ENCODE measurements at regions not wholly inside any gene's neighbourhood (a gene's known extent, or its start where the extent isn't known, plus 50 kb on each side); places are given as distances from the start of the nearest gene placed in this dataset.

GRCh38 chr13:44068169-44068568 is 188.5 kb downstream of the LACC1 start:
- Histone ChIP-seq H3K27me3 (no peaks in the 10 kb centered on the region), H3K36me3 (no peaks in the 10 kb centered on the region), H3K4me3 (ENCODE audit: low read depth in 1 of 2, low read length in 1 of 2) (no peak overlapping the region), H3K9me3 (no peaks in the 10 kb centered on the region), H3K27ac (no peak overlapping the region), H3K4me1 (ENCODE audit: control insufficient read depth in 1 of 2, insufficient read depth in 1 of 2, low read depth in 1 of 2, low read length in 1 of 2) (no peaks in the 10 kb centered on the region)
- TF ChIP-seq, protein P1, sequence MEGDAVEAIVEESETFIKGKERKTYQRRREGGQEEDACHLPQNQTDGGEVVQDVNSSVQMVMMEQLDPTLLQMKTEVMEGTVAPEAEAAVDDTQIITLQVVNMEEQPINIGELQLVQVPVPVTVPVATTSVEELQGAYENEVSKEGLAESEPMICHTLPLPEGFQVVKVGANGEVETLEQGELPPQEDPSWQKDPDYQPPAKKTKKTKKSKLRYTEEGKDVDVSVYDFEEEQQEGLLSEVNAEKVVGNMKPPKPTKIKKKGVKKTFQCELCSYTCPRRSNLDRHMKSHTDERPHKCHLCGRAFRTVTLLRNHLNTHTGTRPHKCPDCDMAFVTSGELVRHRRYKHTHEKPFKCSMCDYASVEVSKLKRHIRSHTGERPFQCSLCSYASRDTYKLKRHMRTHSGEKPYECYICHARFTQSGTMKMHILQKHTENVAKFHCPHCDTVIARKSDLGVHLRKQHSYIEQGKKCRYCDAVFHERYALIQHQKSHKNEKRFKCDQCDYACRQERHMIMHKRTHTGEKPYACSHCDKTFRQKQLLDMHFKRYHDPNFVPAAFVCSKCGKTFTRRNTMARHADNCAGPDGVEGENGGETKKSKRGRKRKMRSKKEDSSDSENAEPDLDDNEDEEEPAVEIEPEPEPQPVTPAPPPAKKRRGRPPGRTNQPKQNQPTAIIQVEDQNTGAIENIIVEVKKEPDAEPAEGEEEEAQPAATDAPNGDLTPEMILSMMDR (IDR thresholded peaks at IDR 0.05), result no peak

DNA sequence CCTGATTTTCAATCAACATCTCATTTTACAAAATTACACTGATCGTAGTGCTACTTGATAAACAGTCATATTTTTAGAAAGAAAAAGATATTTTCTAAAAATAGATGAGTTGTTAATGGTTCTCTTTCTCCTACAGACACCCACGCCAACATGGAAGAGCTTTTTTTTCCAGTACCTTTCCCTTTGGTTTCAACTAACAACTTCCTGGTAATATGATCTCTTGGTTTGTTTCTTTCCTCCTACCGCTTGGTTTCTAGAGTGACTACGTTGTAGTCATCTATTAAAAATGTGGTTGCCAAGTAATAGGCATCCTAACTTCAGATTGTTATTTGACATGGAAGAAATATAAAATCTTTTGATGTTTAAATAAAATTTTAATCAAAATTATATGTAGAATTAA is 189.0 kb downstream of the LACC1 start:
- Histone ChIP-seq H3K36me3 (no peaks in the 10 kb centered on the region), H3K4me3 (ENCODE audit: low read depth in 1 of 2, low read length in 1 of 2) (no peak overlapping the region), H3K9me3 (no peaks in the 10 kb centered on the region), H3K4me1 (ENCODE audit: control insufficient read depth in 1 of 2, insufficient read depth in 1 of 2, low read depth in 1 of 2, low read length in 1 of 2) (no peaks in the 10 kb centered on the region), H3K27me3 (no peaks in the 10 kb centered on the region), H3K27ac (no peak overlapping the region)
- TF ChIP-seq, protein P1 (IDR thresholded peaks at IDR 0.05), result no peak

GRCh38 chr13:44072536-44072935 is 192.8 kb downstream of the LACC1 start:
- Histone ChIP-seq H3K27me3 (no peaks in the 10 kb centered on the region), H3K9me3 (no peaks in the 10 kb centered on the region), H3K4me3 (ENCODE audit: low read depth in 1 of 2, low read length in 1 of 2) (no peak overlapping the region), H3K4me1 (ENCODE audit: control insufficient read depth in 1 of 2, insufficient read depth in 1 of 2, low read depth in 1 of 2, low read length in 1 of 2) (no peaks in the 10 kb centered on the region), H3K36me3 (no peaks in the 10 kb centered on the region), H3K27ac (no peak overlapping the region)
- TF ChIP-seq, protein P1 (IDR thresholded peaks at IDR 0.05), result no peak

- Histone ChIP-seq H3K4me1 (ENCODE audit: control insufficient read depth in 1 of 2, insufficient read depth in 1 of 2, low read depth in 1 of 2, low read length in 1 of 2) (no peaks in the 10 kb centered on the region), H3K27me3 (no peaks in the 10 kb centered on the region), H3K36me3 (no peaks in the 10 kb centered on the region), H3K4me3 (ENCODE audit: low read depth in 1 of 2, low read length in 1 of 2) (no peak overlapping the region), H3K27ac (no peak overlapping the region), H3K9me3 (no peaks in the 10 kb centered on the region)
- TF ChIP-seq, protein P1 (IDR thresholded peaks at IDR 0.05), result no peak
These were observed 194.9 kb downstream of the LACC1 start for GRCh38 chr13:44074611-44075010.

- Histone ChIP-seq H3K27ac (no peak overlapping the region), H3K4me3 (ENCODE audit: low read depth in 1 of 2, low read length in 1 of 2) (no peak overlapping the region), H3K9me3 (no peaks in the 10 kb centered on the region), H3K36me3 (no peaks in the 10 kb centered on the region), H3K4me1 (ENCODE audit: control insufficient read depth in 1 of 2, insufficient read depth in 1 of 2, low read depth in 1 of 2, low read length in 1 of 2) (no peaks in the 10 kb centered on the region), H3K27me3 (no peaks in the 10 kb centered on the region)
- TF ChIP-seq, protein P1 (IDR thresholded peaks at IDR 0.05), result no peak
These were observed 195.4 kb downstream of the LACC1 start for GRCh38 chr13:44075113-44075512.

GRCh38 chr13:44078806-44079376 is 199.2 kb downstream of the LACC1 start:
- no peak overlapping the region for H3K4me3 ChIP-seq (ENCODE audit: low read depth in 1 of 2, low read length in 1 of 2)
- no peaks in the 10 kb centered on the region for H3K9me3 ChIP-seq
- no peak overlapping the region for H3K27ac ChIP-seq
- no peaks in the 10 kb centered on the region for H3K4me1 ChIP-seq (ENCODE audit: control insufficient read depth in 1 of 2, insufficient read depth in 1 of 2, low read depth in 1 of 2, low read length in 1 of 2)
- H3K36me3 ChIP-seq, result no peaks in the 10 kb centered on the region
- TF ChIP-seq, protein P1 (IDR thresholded peaks at IDR 0.05), result no peak
- H3K27me3 ChIP-seq, result no peaks in the 10 kb centered on the region

All from neutrophil (primary cell).